GM08714 (cell line): ENCODE measurements at regions not wholly inside any gene's neighbourhood (a gene's known extent, or its start where the extent isn't known, plus 50 kb on each side); places are given as distances from the start of the nearest gene placed in this dataset.

ENCODE experiments used
- H3K4me3 ChIP-seq: fragments of 200-500 bp; sonication (Bioruptor generic); 2 replicates; pipeline ENCODE4 v1.5.1; 2014; ENCODE audit warnings: mild to moderate bottlenecking, low read length, inconsistent platforms
- ZNF274 ChIP-seq: IDR thresholded peaks from 2 replicates; pipeline ENCODE4 v1.6.1; 2012; ENCODE audit warnings: mild to moderate bottlenecking, low read depth, low read length

GRCh38 chr10:88097092-88097516, 233.7 kb downstream of the PTEN start:
- H3K4me3 ChIP-seq, result no peak overlapping the region
- no peak for TF ChIP-seq ZNF274

- no peak for TF ChIP-seq ZNF274
- H3K4me3 ChIP-seq, result no peak overlapping the region
These were observed 234.1 kb downstream of the PTEN start for GRCh38 chr10:88097536-88097935.

- no peak for TF ChIP-seq ZNF274
- H3K4me3 ChIP-seq, result no peak overlapping the region
These were observed 236.9 kb downstream of the PTEN start for GRCh38 chr10:88100281-88100680.

- no peak for TF ChIP-seq ZNF274
These were observed 238.2 kb downstream of the PTEN start for GRCh38 chr10:88101666-88102065.

GRCh38 chr10:88103576-88103975, 240.2 kb downstream of the PTEN start:
- TF ChIP-seq ZNF274, result no peak

More at GRCh38 chr10:88101666-88102065, 238.2 kb downstream of the PTEN start:
- no peak overlapping the region for H3K4me3 ChIP-seq

GRCh38 chr10:88104223-88104622, 240.8 kb downstream of the PTEN start:
- H3K4me3 ChIP-seq, result no peak overlapping the region; the same call in 1 of the 2 replicates
- no peak for TF ChIP-seq ZNF274

More at GRCh38 chr10:88103576-88103975, 240.2 kb downstream of the PTEN start:
- no peak overlapping the region for H3K4me3 ChIP-seq

GRCh38 chr10:88106366-88106765, 242.9 kb downstream of the PTEN start:
- no peak overlapping the region for H3K4me3 ChIP-seq
- TF ChIP-seq ZNF274, result no peak

GRCh38 chr10:88107296-88108097, 244.1 kb downstream of the PTEN start:
- TF ChIP-seq ZNF274, result no peak
- H3K4me3 ChIP-seq, result no peak overlapping the region; the same call in 1 of the 2 replicates

- no peak for TF ChIP-seq ZNF274
- H3K4me3 ChIP-seq, result no peak overlapping the region
These were observed 244.7 kb downstream of the PTEN start for GRCh38 chr10:88108115-88108610.

- H3K4me3 ChIP-seq, result peak overlapping the region; percentile 37; the same call in 1 of the 2 replicates
- no peak for TF ChIP-seq ZNF274
These were observed 246.9 kb downstream of the PTEN start for GRCh38 chr10:88110355-88110754.

- TF ChIP-seq ZNF274, result no peak
- H3K4me3 ChIP-seq, result peak overlapping the region; percentile 37; the same call in 1 of the 2 replicates
These were observed 247.4 kb downstream of the PTEN start for GRCh38 chr10:88110822-88111221.

- no peak for TF ChIP-seq ZNF274
- no peak overlapping the region for H3K4me3 ChIP-seq
These were observed 247.9 kb downstream of the PTEN start for GRCh38 chr10:88111294-88111693.

GRCh38 chr10:88113232-88113631, 249.8 kb downstream of the PTEN start:
- no peak overlapping the region; the same call in 1 of the 2 replicates for H3K4me3 ChIP-seq
- TF ChIP-seq ZNF274, result no peak

GRCh38 chr10:88113657-88114272, 250.3 kb downstream of the PTEN start:
- peak overlapping the region; percentile 24; the same call in 1 of the 2 replicates for H3K4me3 ChIP-seq
- no peak for TF ChIP-seq ZNF274

GRCh38 chr10:88114368-88114767, 250.9 kb downstream of the PTEN start:
- no peak overlapping the region; the same call in 1 of the 2 replicates for H3K4me3 ChIP-seq
- no peak for TF ChIP-seq ZNF274

GRCh38 chr10:88115407-88115806, 252.0 kb downstream of the PTEN start:
- H3K4me3 ChIP-seq, result no peak overlapping the region
- no peak for TF ChIP-seq ZNF274
